Caco-2 (cell line): ENCODE measurements at regions not wholly inside any gene's neighbourhood (a gene's known extent, or its start where the extent isn't known, plus 50 kb on each side); places are given as distances from the start of the nearest gene placed in this dataset.

Experiments used
- BruUV-seq: library from RNA; stranded (reverse); fragments of 400-500 nt; replicated peaks from 2 replicates; lab custom pipeline; 2021; lab: Mats Ljungman, UMichigan
- CTCF ChIA-PET: fragments of 300-600 bp; sonication (Branson Sonifier 250); formaldehyde crosslinking; loops from one replicate; lab custom pipeline; 2022; ENCODE audit warnings: antibody characterized with exemption; lab: Charles Lee
- POLR2A ChIA-PET: fragments of 300-600 bp; sonication (Branson Sonifier 250); formaldehyde crosslinking; loops from one replicate; lab custom pipeline; 2022; ENCODE audit warnings: antibody characterized with exemption; lab: Charles Lee
- DNase-seq, 2 experiments: peaks; one replicate each; pipeline versions ENCODE4 v3.0.0 to v3.0.0-alpha.2; 2020 to 2022
- H3K27me3 ChIP-seq: replicated peaks from 2 replicates; pipeline ENCODE4 v1.6.0; 2011; ENCODE audit warnings: low read length; ENCODE audit not compliant: control insufficient read depth, insufficient read depth
- H3K36me3 ChIP-seq: 2 replicates; pipeline ENCODE4 v1.5.1; 2011; ENCODE audit warnings: low read length; ENCODE audit not compliant: control insufficient read depth, insufficient read depth
- H3K4me1 ChIP-seq: fragments of 250-450 bp; sonication (Bioruptor Pico); 2 replicates; pipeline ENCODE4 v1.5.1; 2020; ENCODE audit warnings: mild to moderate bottlenecking
- H3K4me3 ChIP-seq: 2 replicates; pipeline ENCODE4 v1.5.1; 2011; ENCODE audit warnings: low read depth, mild to moderate bottlenecking, control low read depth, low read length
- H3K9me3 ChIP-seq: fragments of 250-450 bp; sonication (Bioruptor Pico); 2 replicates; pipeline ENCODE4 v1.5.1; 2020; ENCODE audit warnings: mild to moderate bottlenecking, moderate library complexity
- H3K27ac Mint-ChIP-seq: one replicate; pipeline ENCODE4 v1.8.0; 2022; ENCODE audit warnings: mixed read lengths; ENCODE audit not compliant: unreplicated experiment
- H3K27me3 Mint-ChIP-seq: one replicate; pipeline ENCODE4 v1.8.0; 2022; ENCODE audit warnings: mixed read lengths; ENCODE audit not compliant: insufficient read depth, unreplicated experiment
- H3K36me3 Mint-ChIP-seq: one replicate; pipeline ENCODE4 v1.8.0; 2022; ENCODE audit warnings: mild to moderate bottlenecking, mixed read lengths; ENCODE audit not compliant: insufficient read depth, unreplicated experiment
- H3K4me1 Mint-ChIP-seq: one replicate; pipeline ENCODE4 v1.8.0; 2022; ENCODE audit warnings: low read depth, mixed read lengths; ENCODE audit not compliant: unreplicated experiment
- H3K4me3 Mint-ChIP-seq: one replicate; pipeline ENCODE4 v1.8.0; 2022; ENCODE audit warnings: mild to moderate bottlenecking, moderate library complexity, mixed read lengths; ENCODE audit not compliant: unreplicated experiment
- H3K9me3 Mint-ChIP-seq: one replicate; pipeline ENCODE4 v1.8.0; 2022; ENCODE audit warnings: mixed read lengths; ENCODE audit not compliant: unreplicated experiment
- intact Hi-C: fragments of 100-400 bp; cut with micrococcal nuclease; formaldehyde crosslinking; loops from one replicate; pipeline ENCODE4 v1.10.0; 2022; ENCODE audit not compliant: unreplicated experiment
- TF ChIP-seq, protein P1 (sequence below), 2 experiments: fragments of 200-600 bp in 1 of 2; IDR thresholded peaks; 1 replicate in 1 of 2; 2 replicates in 1 of 2; pipeline versions ENCODE4 v1.5.1 to v1.8.0; 2011 to 2022; ENCODE audit warnings: antibody characterized with exemption in 1 of 2, control low read depth in 1 of 2, inconsistent platforms in 1 of 2, low read depth in 1 of 2, low read length in 1 of 2, mild to moderate bottlenecking in 1 of 2, moderate library complexity in 1 of 2; ENCODE audit not compliant: insufficient read depth in 1 of 2, severe bottlenecking in 1 of 2, unreplicated experiment in 1 of 2

DNA sequence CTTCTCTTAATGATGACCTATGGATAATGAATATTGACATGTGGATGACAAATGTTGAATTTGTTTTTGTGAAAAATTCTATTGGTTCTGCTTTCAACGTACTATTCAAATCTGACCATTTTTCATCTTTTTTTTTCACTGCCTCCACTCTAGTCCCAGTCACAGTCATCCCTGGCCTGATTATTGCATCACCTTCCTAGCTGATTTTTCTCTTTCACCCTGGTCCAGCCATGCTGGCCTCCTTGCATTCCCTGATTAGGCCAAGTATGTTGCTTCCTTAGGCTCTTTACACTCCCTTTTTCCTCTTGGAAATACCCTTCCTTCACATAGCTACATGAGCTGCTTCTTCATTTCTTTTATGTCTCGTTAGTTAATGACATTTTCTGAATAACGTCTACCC, 58.1 kb upstream of the MAP9 start:
- H3K36me3 ChIP-seq: no peaks in the 10 kb centered on the region
- H3K4me1 ChIP-seq: no peaks in the 10 kb centered on the region; the same call in 1 of the 2 replicates
- Mint-ChIP-seq H3K27me3 (no peaks in the 10 kb centered on the region), H3K4me1 (no peaks in the 10 kb centered on the region), H3K27ac (no peak overlapping the region), H3K9me3 (peaks cover 17% of the 10 kb centered on the region), H3K36me3 (no peaks in the 10 kb centered on the region), H3K4me3 (no peak overlapping the region)
- TF ChIP-seq, protein P1, sequence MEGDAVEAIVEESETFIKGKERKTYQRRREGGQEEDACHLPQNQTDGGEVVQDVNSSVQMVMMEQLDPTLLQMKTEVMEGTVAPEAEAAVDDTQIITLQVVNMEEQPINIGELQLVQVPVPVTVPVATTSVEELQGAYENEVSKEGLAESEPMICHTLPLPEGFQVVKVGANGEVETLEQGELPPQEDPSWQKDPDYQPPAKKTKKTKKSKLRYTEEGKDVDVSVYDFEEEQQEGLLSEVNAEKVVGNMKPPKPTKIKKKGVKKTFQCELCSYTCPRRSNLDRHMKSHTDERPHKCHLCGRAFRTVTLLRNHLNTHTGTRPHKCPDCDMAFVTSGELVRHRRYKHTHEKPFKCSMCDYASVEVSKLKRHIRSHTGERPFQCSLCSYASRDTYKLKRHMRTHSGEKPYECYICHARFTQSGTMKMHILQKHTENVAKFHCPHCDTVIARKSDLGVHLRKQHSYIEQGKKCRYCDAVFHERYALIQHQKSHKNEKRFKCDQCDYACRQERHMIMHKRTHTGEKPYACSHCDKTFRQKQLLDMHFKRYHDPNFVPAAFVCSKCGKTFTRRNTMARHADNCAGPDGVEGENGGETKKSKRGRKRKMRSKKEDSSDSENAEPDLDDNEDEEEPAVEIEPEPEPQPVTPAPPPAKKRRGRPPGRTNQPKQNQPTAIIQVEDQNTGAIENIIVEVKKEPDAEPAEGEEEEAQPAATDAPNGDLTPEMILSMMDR (IDR thresholded peaks at IDR 0.05; ENCODE audit: insufficient read depth in 1 of 2, low read depth in 1 of 2, low read length in 1 of 2, severe bottlenecking in 1 of 2, unreplicated experiment in 1 of 2): no peak
- no TSS peak for BruUV-seq
- no peak for DNase-seq
- H3K4me3 ChIP-seq: no peak overlapping the region
- no peaks in the 10 kb centered on the region for H3K27me3 ChIP-seq
- intact Hi-C loops: no loop called here
- ChIA-PET POLR2A (no interaction called here), CTCF (no interaction called here)
- no peaks in the 10 kb centered on the region for H3K9me3 ChIP-seq

DNA sequence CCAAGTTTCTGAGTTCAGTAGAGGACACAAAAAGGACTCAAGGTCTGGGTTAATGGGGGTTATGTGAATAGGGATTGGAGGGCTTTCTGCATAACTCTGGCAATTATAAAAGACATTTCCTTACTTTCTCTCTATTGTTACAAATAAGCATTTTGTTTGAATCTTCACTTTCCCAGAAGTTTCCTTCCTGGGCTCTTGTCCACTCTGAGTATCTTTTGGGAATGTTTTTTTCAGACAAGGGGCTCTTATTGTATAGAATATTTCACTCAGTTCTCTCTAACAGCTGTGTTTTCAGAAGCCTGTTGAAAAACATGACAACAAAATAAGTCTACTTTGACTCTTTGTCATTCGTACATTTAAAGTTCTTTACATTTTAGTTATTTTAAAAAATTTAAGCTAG, 57.6 kb upstream of the MAP9 start:
- Mint-ChIP-seq H3K27me3 (no peaks in the 10 kb centered on the region), H3K9me3 (peaks cover 23% of the 10 kb centered on the region), H3K4me3 (no peak overlapping the region), H3K4me1 (no peaks in the 10 kb centered on the region), H3K27ac (no peak overlapping the region), H3K36me3 (no peaks in the 10 kb centered on the region)
- intact Hi-C loops: no loop called here
- Histone ChIP-seq H3K36me3 (no peaks in the 10 kb centered on the region), H3K9me3 (0 out of 2 replicates have a peak, but pooled peaks cover 2% of the 10 kb centered on the region), H3K4me1 (no peaks in the 10 kb centered on the region; the same call in 1 of the 2 replicates), H3K4me3 (no peak overlapping the region), H3K27me3 (no peaks in the 10 kb centered on the region)
- TF ChIP-seq, protein P1 (IDR thresholded peaks at IDR 0.05; ENCODE audit: insufficient read depth in 1 of 2, low read depth in 1 of 2, low read length in 1 of 2, severe bottlenecking in 1 of 2, unreplicated experiment in 1 of 2): no peak
- ChIA-PET POLR2A (no interaction called here), CTCF (no interaction called here)
- DNase-seq: no peak
- BruUV-seq: no TSS peak

DNA sequence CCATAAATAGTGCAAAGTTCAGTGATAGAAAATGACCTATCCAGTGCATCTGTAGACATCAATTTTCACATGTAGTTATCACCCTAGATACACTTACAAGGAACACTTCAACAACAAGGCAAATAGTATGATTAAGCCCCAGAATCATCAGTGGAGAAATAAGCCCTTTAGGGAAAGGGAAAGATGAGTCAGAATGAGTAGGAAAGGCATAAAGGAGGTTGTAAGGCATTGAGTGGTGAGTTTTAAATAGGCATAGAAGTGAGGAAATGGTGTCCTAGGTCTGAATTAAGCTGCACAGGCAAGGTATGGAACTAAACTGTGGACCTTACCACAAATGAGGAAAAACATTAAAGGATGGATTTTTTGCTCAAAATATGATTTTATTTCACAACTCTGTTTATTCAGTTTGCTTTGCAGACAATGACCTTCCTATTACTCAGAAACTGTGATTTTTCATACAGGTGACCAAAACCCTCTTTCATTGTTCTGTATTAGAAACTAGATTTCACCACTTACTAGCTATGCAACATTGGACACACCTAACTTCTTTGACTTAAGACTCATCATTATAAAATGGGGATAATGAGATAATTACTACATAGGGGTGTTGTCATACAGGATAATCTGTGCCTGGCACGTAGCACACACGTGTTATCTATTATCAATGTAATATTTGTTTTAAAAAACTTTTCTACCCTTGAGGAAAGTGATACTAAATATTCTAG, 57.0 kb upstream of the MAP9 start:
- H3K27me3 Mint-ChIP-seq: no peaks in the 10 kb centered on the region
- no peaks in the 10 kb centered on the region for H3K36me3 ChIP-seq
- no peaks in the 10 kb centered on the region for H3K4me1 Mint-ChIP-seq
- no peaks in the 10 kb centered on the region; the same call in 1 of the 2 replicates for H3K4me1 ChIP-seq
- H3K27ac Mint-ChIP-seq: no peak overlapping the region
- POLR2A ChIA-PET: no interaction called here
- H3K4me3 Mint-ChIP-seq: no peak overlapping the region
- no peaks in the 10 kb centered on the region for H3K36me3 Mint-ChIP-seq
- no peak overlapping the region for H3K4me3 ChIP-seq
- H3K9me3 ChIP-seq: 0 out of 2 replicates have a peak, but pooled peaks cover 5% of the 10 kb centered on the region
- H3K9me3 Mint-ChIP-seq: peaks cover 28% of the 10 kb centered on the region
- DNase-seq: no peak
- CTCF ChIA-PET: no interaction called here
- TF ChIP-seq, protein P1 (IDR thresholded peaks at IDR 0.05; ENCODE audit: insufficient read depth in 1 of 2, low read depth in 1 of 2, low read length in 1 of 2, severe bottlenecking in 1 of 2, unreplicated experiment in 1 of 2): no peak
- H3K27me3 ChIP-seq: no peaks in the 10 kb centered on the region
- BruUV-seq: no TSS peak
- intact Hi-C loops: no loop called here
